ENCODE measurements at regions not wholly inside any gene's neighbourhood (a gene's known extent, or its start where the extent isn't known, plus 50 kb on each side); places are given as distances from the start of the nearest gene placed in this dataset.

- no peak for DNase-seq (ENCODE audit: low read depth in 2 of 3, low spot score in 1 of 3)
Observed at GRCh38 chr6:156065849-156066248, 610.2 kb upstream of the NOX3 start.

- no peak for DNase-seq (ENCODE audit: low read depth in 2 of 3, low spot score in 1 of 3)
Observed at GRCh38 chr6:156062091-156062563, 606.5 kb upstream of the NOX3 start.

- DNase-seq (ENCODE audit: low read depth in 2 of 3, low spot score in 1 of 3), result no peak
Observed at GRCh38 chr6:156061465-156061864, 605.8 kb upstream of the NOX3 start.

- DNase-seq (ENCODE audit: low read depth in 2 of 3, low spot score in 1 of 3), result no peak
Observed at GRCh38 chr6:156060013-156060412, 604.4 kb upstream of the NOX3 start.

GRCh38 chr6:156058356-156058755, 602.7 kb upstream of the NOX3 start:
- no peak for DNase-seq (ENCODE audit: low read depth in 2 of 3, low spot score in 1 of 3)

GRCh38 chr6:156057869-156058268, 602.2 kb upstream of the NOX3 start:
- DNase-seq (ENCODE audit: low read depth in 2 of 3, low spot score in 1 of 3), result no peak

GRCh38 chr6:156056085-156056484, 600.4 kb upstream of the NOX3 start:
- DNase-seq (ENCODE audit: low read depth in 2 of 3, low spot score in 1 of 3), result no peak

- DNase-seq (ENCODE audit: low read depth in 2 of 3, low spot score in 1 of 3), result no peak
Observed at GRCh38 chr6:156053626-156054025, 598.0 kb upstream of the NOX3 start.

- no peak for DNase-seq (ENCODE audit: low read depth in 2 of 3, low spot score in 1 of 3)
Observed at GRCh38 chr6:156046841-156047449, 591.3 kb upstream of the NOX3 start.

GRCh38 chr6:156046268-156046665, 590.6 kb upstream of the NOX3 start:
- DNase-seq (ENCODE audit: low read depth in 2 of 3, low spot score in 1 of 3), result no peak

GRCh38 chr6:156045401-156046267, 590.0 kb upstream of the NOX3 start:
- DNase-seq (ENCODE audit: low read depth in 2 of 3, low spot score in 1 of 3), result no peak

- DNase-seq (ENCODE audit: low read depth in 2 of 3, low spot score in 1 of 3), result no peak
Observed at GRCh38 chr6:156033598-156033997, 578.0 kb upstream of the NOX3 start.

- DNase-seq (ENCODE audit: low read depth in 2 of 3, low spot score in 1 of 3), result no peak
Observed at GRCh38 chr6:156031516-156031915, 575.9 kb upstream of the NOX3 start.

GRCh38 chr6:156030053-156030452, 574.4 kb upstream of the NOX3 start:
- no peak for DNase-seq (ENCODE audit: low read depth in 2 of 3, low spot score in 1 of 3)

- no peak for DNase-seq (ENCODE audit: low read depth in 2 of 3, low spot score in 1 of 3)
Observed at GRCh38 chr6:156029286-156029985, 573.8 kb upstream of the NOX3 start.

- peak in 1 of 3 donors; percentile 7 for DNase-seq (ENCODE audit: low read depth in 2 of 3, low spot score in 1 of 3)
Observed at GRCh38 chr6:156028335-156029131, 572.9 kb upstream of the NOX3 start.

- no peak for DNase-seq (ENCODE audit: low read depth in 2 of 3, low spot score in 1 of 3)
Observed at GRCh38 chr6:156027248-156027626, 571.6 kb upstream of the NOX3 start.

GRCh38 chr6:156026486-156027247, 571.0 kb upstream of the NOX3 start:
- DNase-seq (ENCODE audit: low read depth in 2 of 3, low spot score in 1 of 3), result no peak

GRCh38 chr6:156024339-156024738, 568.7 kb upstream of the NOX3 start:
- DNase-seq (ENCODE audit: low read depth in 2 of 3, low spot score in 1 of 3), result no peak

GRCh38 chr6:156021746-156022396, 566.2 kb upstream of the NOX3 start:
- no peak for DNase-seq (ENCODE audit: low read depth in 2 of 3, low spot score in 1 of 3)

All from stimulated activated CD4-positive, alpha-beta T cell treated with anti-CD3 and anti-CD28 coated beads, Interleukin-12 subunit alpha, Interleukin-12 subunit beta, amount 100 ng/mL, for 48 hours (primary cell).